ENCODE measurements at regions not wholly inside any gene's neighbourhood (a gene's known extent, or its start where the extent isn't known, plus 50 kb on each side); places are given as distances from the start of the nearest gene placed in this dataset.

GRCh38 chr5:173793648-173794548, 94.3 kb upstream of the CPEB4 start:
- no peak overlapping the region for H3K27ac ChIP-seq (ENCODE audit: low read length)
- H3K4me1 ChIP-seq (ENCODE audit: control insufficient read depth, insufficient read depth, low read length) = no peaks in the 10 kb centered on the region
- no peaks in the 10 kb centered on the region for H3K27me3 ChIP-seq (ENCODE audit: control insufficient read depth, insufficient read depth, low read length)
- no peak overlapping the region for H3K4me3 ChIP-seq (ENCODE audit: low read depth in 2 of 2, low read length in 2 of 2)
- DNase-seq (ENCODE audit: low read depth, low spot score) (no peak), ATAC-seq (no peak)
- TF ChIP-seq CTCF (IDR thresholded peaks at IDR 0.05) (no peak), POLR2AphosphoS5 (IDR thresholded peaks at IDR 0.05; ENCODE audit: low read depth, low read length) (no peak), TCF7L2 (IDR thresholded peaks at IDR 0.05; ENCODE audit: low read depth, low read length) (no peak), REST (IDR thresholded peaks at IDR 0.05; ENCODE audit: insufficient read depth in 1 of 2, low read depth in 2 of 2, low read length in 1 of 2) (no peak), SIN3A (IDR thresholded peaks at IDR 0.05; ENCODE audit: borderline replicate concordance, insufficient read depth, low read depth, low read length) (no peak)
- POLR2A ChIA-PET = no interaction called here
- intact Hi-C loops (cut with micrococcal nuclease; ENCODE audit: unreplicated experiment) (no loop called here), in situ Hi-C loops (cut with HindIII; ENCODE audit: low pct_unique_long_range_greater_than_20kb, low sequenced_read_pairs) (no loop called here)
- CTCF ChIA-PET = no interaction called here
- H3K9me3 ChIP-seq (ENCODE audit: control insufficient read depth, insufficient read depth, low read depth, low read length) = no peaks in the 10 kb centered on the region
- no TSS peak for BruUV-seq (replicated peaks)
- no peaks in the 10 kb centered on the region for H3K36me3 ChIP-seq (ENCODE audit: control insufficient read depth, insufficient read depth, low read length)

- H3K4me3 ChIP-seq (ENCODE audit: low read depth in 2 of 2, low read length in 2 of 2) = no peak overlapping the region
- CTCF ChIA-PET = no interaction called here
- no peak for TF ChIP-seq CTCF (IDR thresholded peaks at IDR 0.05)
- no peak for TF ChIP-seq SIN3A (IDR thresholded peaks at IDR 0.05; ENCODE audit: borderline replicate concordance, insufficient read depth, low read depth, low read length)
- TF ChIP-seq TCF7L2 (IDR thresholded peaks at IDR 0.05; ENCODE audit: low read depth, low read length) = no peak
- in situ Hi-C loops (cut with HindIII; ENCODE audit: low pct_unique_long_range_greater_than_20kb, low sequenced_read_pairs) = no loop called here
- POLR2A ChIA-PET = no interaction called here
- no peak for DNase-seq (ENCODE audit: low read depth, low spot score)
- no peaks in the 10 kb centered on the region for H3K4me1 ChIP-seq (ENCODE audit: control insufficient read depth, insufficient read depth, low read length)
- intact Hi-C loops (cut with micrococcal nuclease; ENCODE audit: unreplicated experiment) = no loop called here
- no peaks in the 10 kb centered on the region for H3K27me3 ChIP-seq (ENCODE audit: control insufficient read depth, insufficient read depth, low read length)
- no peak overlapping the region for H3K27ac ChIP-seq (ENCODE audit: low read length)
- H3K9me3 ChIP-seq (ENCODE audit: control insufficient read depth, insufficient read depth, low read depth, low read length) = no peaks in the 10 kb centered on the region
- no TSS peak for BruUV-seq (replicated peaks)
- no peak for ATAC-seq
- no peaks in the 10 kb centered on the region for H3K36me3 ChIP-seq (ENCODE audit: control insufficient read depth, insufficient read depth, low read length)
Observed at GRCh38 chr5:173794901-173795416, 93.2 kb upstream of the CPEB4 start.
